Trophoblast cell (in vitro differentiated cells and primary cell): ENCODE measurements at regions not wholly inside any gene's neighbourhood (a gene's known extent, or its start where the extent isn't known, plus 50 kb on each side); places are given as distances from the start of the nearest gene placed in this dataset.

Source experiments
- DNase-seq, 2 donors: peaks; one replicate each; pipeline ENCODE4 v3.0.0-alpha.2; 2016
- H2AFZ ChIP-seq: 2 replicates; pipeline ENCODE4 v1.6.1; 2013; ENCODE audit warnings: low read length, moderate library complexity, mild to moderate bottlenecking; ENCODE audit not compliant: insufficient read depth, poor library complexity
- H2AK5ac ChIP-seq: 2 replicates; pipeline ENCODE4 v1.6.1; 2013; ENCODE audit warnings: mild to moderate bottlenecking, low read length
- H2BK120ac ChIP-seq: 2 replicates; pipeline ENCODE4 v1.6.1; 2013; ENCODE audit warnings: low read length, mild to moderate bottlenecking, moderate library complexity; ENCODE audit not compliant: insufficient read depth, poor library complexity
- H2BK12ac ChIP-seq: 2 replicates; pipeline ENCODE4 v1.6.1; 2013; ENCODE audit warnings: mild to moderate bottlenecking, low read length, moderate library complexity
- H2BK5ac ChIP-seq: 2 replicates; pipeline ENCODE4 v1.6.1; 2013; ENCODE audit warnings: low read length, low read depth, moderate library complexity, mild to moderate bottlenecking; ENCODE audit not compliant: poor library complexity
- H3K14ac ChIP-seq: 2 replicates; pipeline ENCODE4 v1.6.1; 2013; ENCODE audit warnings: mild to moderate bottlenecking, low read length
- H3K18ac ChIP-seq: 2 replicates; pipeline ENCODE4 v1.6.1; 2013; ENCODE audit warnings: mild to moderate bottlenecking, low read length
- H3K23ac ChIP-seq: 2 replicates; pipeline ENCODE4 v1.6.1; 2013; ENCODE audit warnings: low read length
- H3K27ac ChIP-seq: 2 replicates; pipeline ENCODE4 v1.5.1; 2013; ENCODE audit warnings: low read depth, mild to moderate bottlenecking, inconsistent platforms, low read length, moderate library complexity
- H3K27me3 ChIP-seq: 2 replicates; pipeline ENCODE4 v1.6.1; 2013; ENCODE audit warnings: inconsistent platforms, mild to moderate bottlenecking, low read length, moderate library complexity; ENCODE audit not compliant: insufficient read depth
- H3K36me3 ChIP-seq, 2 experiments: 1 replicate in 1 of 2; 2 replicates in 1 of 2; pipeline ENCODE4 v1.6.1; 2013; ENCODE audit warnings: low read length in 2 of 2, mild to moderate bottlenecking in 2 of 2, moderate library complexity in 1 of 2; ENCODE audit not compliant: insufficient read depth in 2 of 2, control insufficient read depth in 1 of 2
- H3K4ac ChIP-seq: 2 replicates; pipeline ENCODE4 v1.6.1; 2013; ENCODE audit warnings: low read depth, mild to moderate bottlenecking, low read length, moderate library complexity
- H3K4me1 ChIP-seq, 2 experiments: 1 replicate in 1 of 2; 2 replicates in 1 of 2; pipeline ENCODE4 v1.6.1; 2013; ENCODE audit warnings: low read length in 2 of 2, mild to moderate bottlenecking in 2 of 2, moderate library complexity in 1 of 2; ENCODE audit not compliant: insufficient read depth in 2 of 2, control insufficient read depth in 1 of 2
- H3K4me2 ChIP-seq: 2 replicates; pipeline ENCODE4 v1.6.1; 2013; ENCODE audit warnings: inconsistent platforms, mild to moderate bottlenecking, low read length, moderate library complexity
- H3K4me3 ChIP-seq: 2 replicates; pipeline ENCODE4 v1.5.1; 2013; ENCODE audit warnings: mild to moderate bottlenecking, low read depth, low read length, inconsistent platforms
- H3K79me1 ChIP-seq: one replicate; pipeline ENCODE4 v1.6.1; 2013; ENCODE audit warnings: low read length
- H3K79me2 ChIP-seq: 2 replicates; pipeline ENCODE4 v1.6.1; 2013; ENCODE audit warnings: low read length, mild to moderate bottlenecking; ENCODE audit not compliant: control insufficient read depth, insufficient read depth, poor library complexity
- H3K9ac ChIP-seq: 2 replicates; pipeline ENCODE4 v1.6.1; 2013; ENCODE audit warnings: mild to moderate bottlenecking, low read length
- H3K9me3 ChIP-seq: 2 replicates; pipeline ENCODE4 v1.6.1; 2013; ENCODE audit warnings: low read depth, mild to moderate bottlenecking, control low read depth, inconsistent platforms, low read length; ENCODE audit not compliant: insufficient read depth
- H4K12ac ChIP-seq: 2 replicates; pipeline ENCODE4 v1.6.1; 2013; ENCODE audit warnings: low read depth, mild to moderate bottlenecking, low read length, moderate library complexity
- H4K8ac ChIP-seq: 2 replicates; pipeline ENCODE4 v1.6.1; 2013; ENCODE audit warnings: low read depth, mild to moderate bottlenecking, low read length, moderate library complexity
- H4K91ac ChIP-seq: one replicate; pipeline ENCODE4 v1.6.1; 2013; ENCODE audit warnings: low read depth, mild to moderate bottlenecking, low read length, moderate library complexity
- WGBS: extraction: QIAGEN DNeasy Blood & Tissue Kit; methylation state at CpG from one replicate; pipeline ENCODE4 v1.1.7; 2013; ENCODE audit warnings: missing lambda C conversion rate; ENCODE audit not compliant: insufficient read length, insufficient coverage; ENCODE audit errors: extremely low coverage; 5-methylcytosine and 5-hydroxymethylcytosine counted together

DNA sequence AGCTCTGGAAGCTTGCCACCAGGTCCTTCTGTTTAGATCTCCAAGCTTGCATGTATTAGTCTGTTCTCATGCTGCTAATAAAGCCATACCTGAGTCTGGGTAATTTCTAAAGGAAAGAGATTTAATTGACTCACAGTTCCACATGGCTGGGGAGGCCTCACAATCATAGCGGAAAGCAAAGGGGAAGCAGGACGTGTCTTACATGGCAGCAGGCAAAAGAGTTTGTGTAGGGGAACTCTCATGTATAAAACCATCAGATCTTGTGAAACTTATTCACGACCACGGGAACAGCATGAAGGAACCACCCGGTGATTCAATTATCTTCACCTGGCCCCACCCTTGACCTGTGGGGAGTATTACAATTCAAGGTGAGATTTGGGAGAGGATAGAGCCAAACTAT lies 147.0 kb upstream of the PROK2 start:
- no peak overlapping the region for H3K4ac ChIP-seq
- no peak overlapping the region for H2BK12ac ChIP-seq
- no peak overlapping the region for H2AK5ac ChIP-seq
- no peaks in the 10 kb centered on the region for H3K9me3 ChIP-seq
- no peaks in the 10 kb centered on the region for H3K79me1 ChIP-seq
- no peak overlapping the region for H3K23ac ChIP-seq
- no peak overlapping the region for H4K12ac ChIP-seq
- H4K91ac ChIP-seq, result no peak overlapping the region
- H2BK120ac ChIP-seq, result no peak overlapping the region
- WGBS, result no CpG with 5 or more reads among the region's 5 CpGs
- H2BK5ac ChIP-seq, result no peak overlapping the region
- H3K4me1 ChIP-seq, result no peaks in the 10 kb centered on the region
- H3K18ac ChIP-seq, result no peak overlapping the region
- no peaks in the 10 kb centered on the region for H3K36me3 ChIP-seq
- no peak overlapping the region for H3K27ac ChIP-seq
- no peak overlapping the region for H3K14ac ChIP-seq
- no peak for DNase-seq
- no peaks in the 10 kb centered on the region for H3K27me3 ChIP-seq
- H3K4me2 ChIP-seq, result no peak overlapping the region
- H3K4me3 ChIP-seq, result no peak overlapping the region
- no peak overlapping the region for H3K9ac ChIP-seq
- H3K79me2 ChIP-seq, result no peaks in the 10 kb centered on the region
- no peak overlapping the region for H4K8ac ChIP-seq
- no peak overlapping the region for H2AFZ ChIP-seq

DNA sequence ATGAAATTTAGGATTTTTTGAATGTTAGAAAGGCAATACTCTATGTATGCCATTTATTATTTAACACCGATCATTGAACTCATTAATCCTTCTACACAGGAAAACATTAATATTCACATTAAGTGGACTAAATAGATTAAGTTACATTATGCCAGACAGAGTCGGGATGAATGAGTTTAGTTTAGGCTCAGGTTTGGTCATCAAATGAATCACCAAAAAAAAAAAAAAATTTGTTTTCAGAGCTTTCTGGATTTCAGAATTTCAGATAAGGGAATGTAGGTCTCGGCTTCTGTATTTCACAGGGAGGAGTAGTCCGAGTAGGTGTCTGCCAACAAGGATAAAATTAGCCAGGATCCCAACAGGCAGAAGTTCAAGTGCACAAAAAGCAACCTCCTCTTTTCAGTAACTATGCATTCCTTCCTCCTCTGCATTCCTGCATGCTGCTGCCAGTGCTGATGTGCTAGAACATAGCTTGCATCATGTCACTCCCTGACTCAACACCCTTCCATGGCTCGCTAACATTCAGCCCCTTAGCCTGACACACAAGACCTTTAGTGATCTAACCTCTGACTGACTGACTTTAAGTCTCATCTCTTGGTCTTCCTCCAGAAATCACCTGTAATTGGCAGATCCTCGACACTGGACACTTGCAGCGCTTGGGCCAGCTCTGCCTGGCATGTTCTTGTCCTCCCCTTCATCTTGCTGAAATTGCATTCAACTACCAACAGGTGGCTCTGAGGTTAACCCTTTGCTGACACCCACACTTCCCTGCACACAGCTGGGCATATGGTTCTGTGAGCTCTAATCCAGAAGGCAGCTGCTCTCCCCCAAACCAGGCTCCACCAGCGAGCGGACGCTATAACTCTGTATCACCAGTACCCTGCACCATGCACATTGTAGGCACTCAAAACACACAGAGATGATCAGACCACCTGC lies 145.4 kb upstream of the PROK2 start:
- DNase-seq, result peak; percentile 81 to 84
- no peak overlapping the region for H2BK120ac ChIP-seq
- H3K79me2 ChIP-seq, result no peaks in the 10 kb centered on the region
- no peak overlapping the region for H4K12ac ChIP-seq
- no peaks in the 10 kb centered on the region for H3K4me1 ChIP-seq
- no peak overlapping the region for H3K18ac ChIP-seq
- H3K79me1 ChIP-seq, result no peaks in the 10 kb centered on the region
- no peaks in the 10 kb centered on the region for H3K27me3 ChIP-seq
- no peak overlapping the region for H3K4ac ChIP-seq
- no peak overlapping the region for H2AFZ ChIP-seq
- no peak overlapping the region for H3K4me2 ChIP-seq
- no peak overlapping the region for H4K8ac ChIP-seq
- H3K27ac ChIP-seq, result no peak overlapping the region
- H3K4me3 ChIP-seq, result no peak overlapping the region
- H3K36me3 ChIP-seq, result no peaks in the 10 kb centered on the region
- H3K9me3 ChIP-seq, result no peaks in the 10 kb centered on the region
- no CpG with 5 or more reads among the region's 10 CpGs for WGBS
- H2AK5ac ChIP-seq, result no peak overlapping the region
- H3K23ac ChIP-seq, result no peak overlapping the region
- no peak overlapping the region for H2BK5ac ChIP-seq
- no peak overlapping the region for H3K14ac ChIP-seq
- H3K9ac ChIP-seq, result no peak overlapping the region
- no peak overlapping the region for H2BK12ac ChIP-seq
- no peak overlapping the region for H4K91ac ChIP-seq

DNA sequence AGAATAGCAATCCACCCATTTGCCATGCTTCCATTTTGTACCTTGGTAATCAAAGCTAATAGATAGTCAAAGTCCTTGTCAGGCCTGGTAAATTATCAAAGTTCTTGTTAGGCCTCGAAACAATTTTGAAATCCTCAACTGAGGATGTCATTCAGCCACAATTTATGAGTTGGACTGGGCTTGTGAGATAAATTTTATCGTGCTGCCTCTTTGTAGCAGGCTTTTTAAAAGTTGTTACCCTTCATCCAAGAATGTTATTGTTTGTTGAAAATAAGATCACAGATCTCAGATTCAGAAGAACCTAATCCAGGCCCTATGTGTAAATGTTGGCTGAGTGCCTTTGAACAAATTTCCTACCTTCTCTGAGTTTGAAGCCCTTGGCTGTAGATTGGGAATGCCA lies 143.3 kb upstream of the PROK2 start:
- Histone ChIP-seq H2BK120ac (no peak overlapping the region), H3K36me3 (no peaks in the 10 kb centered on the region), H3K9ac (no peak overlapping the region), H3K27ac (no peak overlapping the region), H3K79me2 (no peaks in the 10 kb centered on the region), H4K91ac (no peak overlapping the region), H3K4ac (no peak overlapping the region), H3K4me2 (no peak overlapping the region), H3K27me3 (no peaks in the 10 kb centered on the region), H2AK5ac (no peak overlapping the region), H4K12ac (no peak overlapping the region), H4K8ac (no peak overlapping the region), H3K4me3 (no peak overlapping the region), H3K9me3 (no peaks in the 10 kb centered on the region), H3K4me1 (no peaks in the 10 kb centered on the region), H2AFZ (no peak overlapping the region), H2BK12ac (no peak overlapping the region), H3K79me1 (no peaks in the 10 kb centered on the region), H3K14ac (no peak overlapping the region), H2BK5ac (no peak overlapping the region), H3K18ac (no peak overlapping the region), H3K23ac (no peak overlapping the region)
- DNase-seq, result no peak
- no CpG with 5 or more reads among the region's 2 CpGs for WGBS

DNA sequence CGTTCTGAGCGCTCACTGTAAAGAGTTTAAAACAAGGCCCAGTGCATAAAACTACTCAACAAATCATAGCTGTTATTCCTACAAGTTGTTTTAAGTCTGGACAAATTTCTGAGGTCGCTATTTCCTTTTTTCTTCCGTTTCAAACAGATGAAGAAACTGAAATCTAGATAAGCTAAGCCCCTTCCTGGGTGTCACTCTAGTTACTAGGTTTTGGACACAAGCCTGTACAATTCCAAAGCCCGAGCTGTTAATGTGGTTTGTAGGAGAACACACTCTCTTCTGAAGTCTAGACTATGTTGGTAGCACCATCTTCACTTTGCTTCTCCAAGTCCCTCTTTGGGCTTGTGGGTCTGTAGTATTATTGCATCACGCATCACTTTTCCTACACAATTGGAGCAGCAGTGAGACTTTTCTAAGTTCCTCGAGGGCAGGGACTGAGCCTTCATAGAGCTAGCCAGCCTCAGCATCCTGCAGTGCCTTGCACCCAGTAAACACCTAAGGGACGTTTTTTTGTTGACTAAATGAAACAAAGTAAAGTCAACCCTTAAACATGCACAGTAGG lies 142.6 kb upstream of the PROK2 start:
- no CpG with 5 or more reads among the region's 8 CpGs for WGBS
- H3K79me2 ChIP-seq, result no peaks in the 10 kb centered on the region
- no peaks in the 10 kb centered on the region for H3K27me3 ChIP-seq
- H2AFZ ChIP-seq, result no peak overlapping the region
- H4K8ac ChIP-seq, result no peak overlapping the region
- no peak overlapping the region for H3K18ac ChIP-seq
- no peak overlapping the region for H2BK120ac ChIP-seq
- no peak overlapping the region for H4K12ac ChIP-seq
- no peak overlapping the region for H3K27ac ChIP-seq
- no peaks in the 10 kb centered on the region for H3K9me3 ChIP-seq
- no peak overlapping the region for H2BK5ac ChIP-seq
- H2BK12ac ChIP-seq, result no peak overlapping the region
- no peak overlapping the region for H4K91ac ChIP-seq
- no peak for DNase-seq
- H3K4me3 ChIP-seq, result no peak overlapping the region
- H3K4me1 ChIP-seq, result no peaks in the 10 kb centered on the region
- H3K4ac ChIP-seq, result no peak overlapping the region
- no peak overlapping the region for H3K14ac ChIP-seq
- H3K23ac ChIP-seq, result no peak overlapping the region
- no peak overlapping the region for H3K4me2 ChIP-seq
- H2AK5ac ChIP-seq, result no peak overlapping the region
- H3K36me3 ChIP-seq, result no peaks in the 10 kb centered on the region
- H3K79me1 ChIP-seq, result no peaks in the 10 kb centered on the region
- no peak overlapping the region for H3K9ac ChIP-seq
